Tibial nerve (tissue), 4 donors: ENCODE measurements at regions not wholly inside any gene's neighbourhood (a gene's known extent, or its start where the extent isn't known, plus 50 kb on each side); places are given as distances from the start of the nearest gene placed in this dataset.

Experiments used
- DNase-seq, 2 donors: peaks; one replicate each; pipeline ENCODE4 v3.0.0-alpha.2; 2019; ENCODE audit warnings: low spot score in 2 of 2
- H3K27ac ChIP-seq, 4 donors: fragments of 200-600 bp; sonication (generic) in 3 of 4; one replicate each; pipeline ENCODE4 v1.5.1; 2017 to 2019; ENCODE audit warnings: mild to moderate bottlenecking in 1 of 4
- H3K27me3 ChIP-seq, 2 donors: fragments of 200-600 bp; sonication (generic) in 1 of 2; one replicate each; pipeline versions ENCODE4 v1.5.1 to v1.6.0; 2017 to 2019
- H3K36me3 ChIP-seq, 3 donors: fragments of 200-600 bp; sonication (generic); one replicate each; pipeline ENCODE4 v1.5.1; 2018 to 2019
- H3K4me1 ChIP-seq, 4 donors: fragments of 200-600 bp; sonication (generic) in 3 of 4; one replicate each; pipeline ENCODE4 v1.5.1; 2017 to 2019
- H3K4me3 ChIP-seq, 4 donors: fragments of 200-600 bp; sonication (generic) in 3 of 4; one replicate each; pipeline ENCODE4 v1.5.1; 2017 to 2019; ENCODE audit warnings: mild to moderate bottlenecking in 1 of 4, moderate library complexity in 1 of 4
- H3K9me3 ChIP-seq, 4 donors: fragments of 200-600 bp; sonication (generic) in 3 of 4; one replicate each; pipeline ENCODE4 v1.5.1; 2017 to 2019
- CTCF ChIP-seq, 5 experiments: fragments of 200-600 bp in 3 of 5; fragments of 450-650 bp in 2 of 5; sonication (generic) in 3 of 5; IDR thresholded peaks; one replicate each; pipeline ENCODE4 v1.5.1; 2016 to 2019; ENCODE audit warnings: antibody characterized with exemption in 5 of 5, mild to moderate bottlenecking in 3 of 5, moderate library complexity in 2 of 5
- EP300 ChIP-seq, 2 donors: sonication (generic); formaldehyde crosslinking; IDR thresholded peaks; one replicate each; pipeline ENCODE4 v1.6.1; 2017; ENCODE audit warnings: antibody characterized with exemption in 2 of 2, mild to moderate bottlenecking in 1 of 2
- POLR2A ChIP-seq, 2 donors: fragments of 450-650 bp; IDR thresholded peaks; one replicate each; pipeline ENCODE4 v1.6.1; 2017; ENCODE audit warnings: antibody characterized with exemption in 2 of 2, mild to moderate bottlenecking in 2 of 2, moderate library complexity in 2 of 2
- WGBS, 2 donors: methylation state at CpG; one replicate each; pipeline ENCODE4 v1.1.5; 2018; 5-methylcytosine and 5-hydroxymethylcytosine counted together

- H3K4me3 ChIP-seq: no peak overlapping the region
- TF ChIP-seq EP300 (IDR thresholded peaks at IDR 0.05) (no peak), CTCF (IDR thresholded peaks at IDR 0.05) (no peak), POLR2A (IDR thresholded peaks at IDR 0.05) (no peak)
- WGBS, 2 donors: 70 to 77% methylated on average over 2 of the region's 2 CpGs
- H3K36me3 ChIP-seq: no peaks in the 10 kb centered on the region
- H3K27ac ChIP-seq: no peak overlapping the region
- no peaks in the 10 kb centered on the region for H3K4me1 ChIP-seq
- no peaks in the 10 kb centered on the region for H3K9me3 ChIP-seq
- no peak for DNase-seq
- no peaks in the 10 kb centered on the region for H3K27me3 ChIP-seq
These were observed 74.8 kb downstream of the MACIR start for GRCh38 chr5:103333376-103333775.

- Histone ChIP-seq H3K27ac (no peak overlapping the region), H3K27me3 (no peaks in the 10 kb centered on the region), H3K4me1 (no peaks in the 10 kb centered on the region), H3K4me3 (no peak overlapping the region), H3K9me3 (no peaks in the 10 kb centered on the region), H3K36me3 (no peaks in the 10 kb centered on the region)
- 89 to 90% methylated on average over 2 of the region's 2 CpGs for WGBS, 2 donors
- TF ChIP-seq CTCF (IDR thresholded peaks at IDR 0.05): no peak
- TF ChIP-seq EP300 (IDR thresholded peaks at IDR 0.05): no peak
- TF ChIP-seq POLR2A (IDR thresholded peaks at IDR 0.05): no peak
- DNase-seq: no peak
These were observed 72.3 kb downstream of the MACIR start for GRCh38 chr5:103330875-103331274.
